Endodermal cell (in vitro differentiated cells): ENCODE measurements at regions not wholly inside any gene's neighbourhood (a gene's known extent, or its start where the extent isn't known, plus 50 kb on each side); places are given as distances from the start of the nearest gene placed in this dataset.

Experiments used
- DNase-seq: peaks from one replicate; pipeline ENCODE4 v3.0.0-alpha.2; 2017
- H3K27ac ChIP-seq: 2 replicates; pipeline ENCODE4 v1.5.1; 2013; ENCODE audit warnings: mild to moderate bottlenecking, low read depth, low read length, moderate library complexity
- H3K27me3 ChIP-seq: 2 replicates; pipeline ENCODE4 v1.6.1; 2013; ENCODE audit warnings: mild to moderate bottlenecking, low read length, moderate library complexity; ENCODE audit not compliant: insufficient read depth, control insufficient read depth, poor library complexity, severe bottlenecking
- H3K36me3 ChIP-seq: 2 replicates; pipeline ENCODE4 v1.7.0; 2013; ENCODE audit warnings: mild to moderate bottlenecking, low read length, moderate library complexity; ENCODE audit not compliant: control insufficient read depth, insufficient read depth
- H3K4me1 ChIP-seq: one replicate; pipeline ENCODE4 v1.7.0; 2013; ENCODE audit warnings: low read length; ENCODE audit not compliant: control insufficient read depth, insufficient read depth
- H3K4me3 ChIP-seq: 2 replicates; pipeline ENCODE4 v1.5.1; 2013; ENCODE audit warnings: mild to moderate bottlenecking, low read length, moderate library complexity
- H3K9ac ChIP-seq: 2 replicates; pipeline ENCODE4 v1.6.1; 2013; ENCODE audit warnings: mild to moderate bottlenecking, low read length, moderate library complexity; ENCODE audit not compliant: poor library complexity, severe bottlenecking; ENCODE audit errors: extremely low read depth
- H3K9me3 ChIP-seq: 2 replicates; pipeline ENCODE4 v1.6.1; 2013; ENCODE audit warnings: mild to moderate bottlenecking, low read length, moderate library complexity; ENCODE audit not compliant: control insufficient read depth
- H3K27ac Mint-ChIP-seq: 2 replicates; pipeline ENCODE4 v1.8.0; 2020; ENCODE audit warnings: mixed read lengths
- H3K27me3 Mint-ChIP-seq: 2 replicates; pipeline ENCODE4 v1.8.0; 2021; ENCODE audit warnings: mild to moderate bottlenecking, mixed read lengths; ENCODE audit not compliant: insufficient read depth
- H3K36me3 Mint-ChIP-seq: 2 replicates; pipeline ENCODE4 v1.8.0; 2020; ENCODE audit warnings: low read depth, mixed read lengths
- H3K4me1 Mint-ChIP-seq: 2 replicates; pipeline ENCODE4 v1.8.0; 2020; ENCODE audit warnings: mixed read lengths
- H3K4me3 Mint-ChIP-seq: 2 replicates; pipeline ENCODE4 v1.8.0; 2020; ENCODE audit warnings: mild to moderate bottlenecking, moderate library complexity, mixed read lengths
- H3K9me3 Mint-ChIP-seq: 2 replicates; pipeline ENCODE4 v1.8.0; 2020; ENCODE audit warnings: mild to moderate bottlenecking, mixed read lengths
- WGBS, 2 experiments: methylation state at CpG; one replicate each; pipeline versions ENCODE4 v1.1.5 to v1.1.7; 2013; ENCODE audit warnings: missing lambda C conversion rate in 2 of 2, mixed read lengths in 1 of 2; ENCODE audit not compliant: insufficient coverage in 1 of 2, insufficient read length in 1 of 2; 5-methylcytosine and 5-hydroxymethylcytosine counted together
- TF ChIP-seq, protein P1 (sequence below): fragments of 200-600 bp; sonication (generic); conservative IDR thresholded peaks from 2 replicates; pipeline ENCODE4 v1.5.0; 2021; ENCODE audit warnings: antibody characterized with exemption, mild to moderate bottlenecking

DNA sequence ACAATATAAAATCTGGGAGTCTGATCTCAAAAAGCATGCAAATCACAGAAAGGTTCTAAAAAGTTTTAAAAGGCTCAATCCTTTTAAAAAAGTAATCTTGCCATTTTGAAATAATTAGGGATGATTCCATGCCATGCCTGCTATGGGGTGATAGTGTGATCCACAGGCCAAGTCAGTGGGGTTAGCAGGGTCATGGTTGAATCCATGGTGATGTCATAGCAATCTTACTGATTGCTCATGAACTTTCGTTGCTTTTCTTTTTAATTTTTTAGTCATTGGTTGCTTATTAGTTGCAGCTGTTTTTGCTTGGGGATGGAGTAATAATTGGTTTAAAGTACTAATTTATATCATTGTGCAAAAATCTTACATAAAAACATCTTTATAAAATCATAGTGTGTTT lies 485.0 kb downstream of the ENC1 start:
- no peaks in the 10 kb centered on the region for H3K36me3 Mint-ChIP-seq

DNA sequence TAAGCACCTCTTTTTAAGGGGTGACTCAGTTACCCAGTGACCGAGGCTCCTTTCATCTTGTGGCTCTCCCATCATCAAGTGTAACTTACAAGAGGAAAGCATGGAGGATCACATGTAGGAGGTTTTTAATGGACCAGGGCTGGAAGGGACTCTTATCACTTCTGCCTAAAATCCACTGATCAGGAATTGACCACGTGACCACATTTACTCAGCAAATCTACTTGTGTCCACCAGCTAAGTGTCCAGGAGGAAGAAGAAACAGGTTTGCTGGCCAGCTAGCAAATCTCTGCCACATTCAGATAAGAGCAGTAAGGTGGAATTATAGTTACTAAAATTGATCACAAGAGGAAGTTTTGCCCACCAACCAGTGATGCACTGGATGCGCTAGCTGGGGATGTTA lies 486.0 kb downstream of the ENC1 start:
- no peaks in the 10 kb centered on the region for H3K9me3 Mint-ChIP-seq

More for the DNA sequence above, 485.0 kb downstream of the ENC1 start:
- Histone ChIP-seq H3K27ac (no peak overlapping the region), H3K9me3 (no peaks in the 10 kb centered on the region), H3K4me3 (no peak overlapping the region), H3K9ac (no peak overlapping the region), H3K27me3 (no peaks in the 10 kb centered on the region), H3K4me1 (no peaks in the 10 kb centered on the region), H3K36me3 (no peaks in the 10 kb centered on the region)
- Mint-ChIP-seq H3K27ac (no peak overlapping the region), H3K4me3 (no peak overlapping the region), H3K27me3 (no peaks in the 10 kb centered on the region), H3K4me1 (no peaks in the 10 kb centered on the region), H3K9me3 (no peaks in the 10 kb centered on the region)
- 94% methylated on average over 1 of the region's 1 CpG; no CpG with 5 or more reads in 1 of the 2 experiments for WGBS, 2 experiments
- TF ChIP-seq, protein P1, sequence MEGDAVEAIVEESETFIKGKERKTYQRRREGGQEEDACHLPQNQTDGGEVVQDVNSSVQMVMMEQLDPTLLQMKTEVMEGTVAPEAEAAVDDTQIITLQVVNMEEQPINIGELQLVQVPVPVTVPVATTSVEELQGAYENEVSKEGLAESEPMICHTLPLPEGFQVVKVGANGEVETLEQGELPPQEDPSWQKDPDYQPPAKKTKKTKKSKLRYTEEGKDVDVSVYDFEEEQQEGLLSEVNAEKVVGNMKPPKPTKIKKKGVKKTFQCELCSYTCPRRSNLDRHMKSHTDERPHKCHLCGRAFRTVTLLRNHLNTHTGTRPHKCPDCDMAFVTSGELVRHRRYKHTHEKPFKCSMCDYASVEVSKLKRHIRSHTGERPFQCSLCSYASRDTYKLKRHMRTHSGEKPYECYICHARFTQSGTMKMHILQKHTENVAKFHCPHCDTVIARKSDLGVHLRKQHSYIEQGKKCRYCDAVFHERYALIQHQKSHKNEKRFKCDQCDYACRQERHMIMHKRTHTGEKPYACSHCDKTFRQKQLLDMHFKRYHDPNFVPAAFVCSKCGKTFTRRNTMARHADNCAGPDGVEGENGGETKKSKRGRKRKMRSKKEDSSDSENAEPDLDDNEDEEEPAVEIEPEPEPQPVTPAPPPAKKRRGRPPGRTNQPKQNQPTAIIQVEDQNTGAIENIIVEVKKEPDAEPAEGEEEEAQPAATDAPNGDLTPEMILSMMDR, result no peak
- DNase-seq, result no peak

DNA sequence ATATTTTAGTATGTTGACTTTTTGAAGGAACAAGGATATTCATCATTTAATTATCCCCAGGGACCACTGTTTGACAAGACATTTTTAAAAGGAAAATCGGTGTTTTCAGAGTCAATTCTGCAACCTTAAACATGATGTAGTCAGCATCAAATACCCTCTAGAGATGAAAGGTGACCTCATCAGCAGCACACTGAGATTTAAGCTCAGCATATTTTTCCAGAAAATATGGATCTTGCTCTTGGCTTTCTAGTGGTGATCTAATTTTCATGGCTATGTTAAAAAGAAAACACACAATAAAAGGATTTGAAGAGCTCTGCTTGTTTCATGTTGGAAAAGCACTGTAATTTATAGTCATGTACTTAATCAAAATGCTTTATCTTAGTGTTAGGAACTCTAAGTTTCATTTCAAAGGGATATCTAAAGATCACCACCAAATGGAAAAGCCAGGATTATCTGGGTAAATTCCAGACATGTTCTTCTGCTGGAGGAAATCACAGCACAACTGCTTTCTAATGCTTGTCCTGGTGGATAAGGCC lies 487.2 kb downstream of the ENC1 start:
- TF ChIP-seq, protein P1, result no peak
- H3K36me3 ChIP-seq, result no peaks in the 10 kb centered on the region
- WGBS, 2 experiments, result 83 to 100% methylated on average over 1 of the region's 1 CpG
- H3K27ac ChIP-seq, result no peak overlapping the region
- no peaks in the 10 kb centered on the region for H3K4me1 ChIP-seq
- no peak for DNase-seq
- no peak overlapping the region for H3K9ac ChIP-seq
- Mint-ChIP-seq H3K36me3 (no peaks in the 10 kb centered on the region), H3K9me3 (no peaks in the 10 kb centered on the region), H3K4me1 (no peaks in the 10 kb centered on the region), H3K4me3 (no peak overlapping the region), H3K27ac (no peak overlapping the region), H3K27me3 (no peaks in the 10 kb centered on the region)
- H3K4me3 ChIP-seq, result no peak overlapping the region
- no peaks in the 10 kb centered on the region for H3K9me3 ChIP-seq
- H3K27me3 ChIP-seq, result no peaks in the 10 kb centered on the region

More for the DNA sequence above, 486.0 kb downstream of the ENC1 start:
- H3K4me3 Mint-ChIP-seq, result no peak overlapping the region
- TF ChIP-seq, protein P1, result no peak
- H3K9ac ChIP-seq, result no peak overlapping the region
- 72 to 80% methylated on average over 2 to 3 of the region's 3 CpGs for WGBS, 2 experiments
- no peaks in the 10 kb centered on the region for H3K27me3 ChIP-seq
- no peaks in the 10 kb centered on the region for H3K4me1 Mint-ChIP-seq
- H3K9me3 ChIP-seq, result no peaks in the 10 kb centered on the region
- no peak for DNase-seq
- H3K27me3 Mint-ChIP-seq, result no peaks in the 10 kb centered on the region
- H3K27ac ChIP-seq, result no peak overlapping the region
- H3K36me3 Mint-ChIP-seq, result no peaks in the 10 kb centered on the region
- H3K36me3 ChIP-seq, result no peaks in the 10 kb centered on the region
- no peaks in the 10 kb centered on the region for H3K4me1 ChIP-seq
- no peak overlapping the region for H3K4me3 ChIP-seq
- H3K27ac Mint-ChIP-seq, result no peak overlapping the region
